ENCODE measurements at regions not wholly inside any gene's neighbourhood (a gene's known extent, or its start where the extent isn't known, plus 50 kb on each side); places are given as distances from the start of the nearest gene placed in this dataset.

- DNase-seq (ENCODE audit: low spot score in 2 of 2, unreplicated experiment in 2 of 2), result no peak
- Mint-ChIP-seq H3K4me3 (no peak overlapping the region), H3K9me3 (peaks cover 12% of the 10 kb centered on the region), H3K36me3 (peaks cover 2% of the 10 kb centered on the region), H3K27me3 (ENCODE audit: low read depth) (peaks cover 8% of the 10 kb centered on the region), H3K27ac (no peak overlapping the region), H3K4me1 (peaks cover 18% of the 10 kb centered on the region)
- TF ChIP-seq, protein P1, sequence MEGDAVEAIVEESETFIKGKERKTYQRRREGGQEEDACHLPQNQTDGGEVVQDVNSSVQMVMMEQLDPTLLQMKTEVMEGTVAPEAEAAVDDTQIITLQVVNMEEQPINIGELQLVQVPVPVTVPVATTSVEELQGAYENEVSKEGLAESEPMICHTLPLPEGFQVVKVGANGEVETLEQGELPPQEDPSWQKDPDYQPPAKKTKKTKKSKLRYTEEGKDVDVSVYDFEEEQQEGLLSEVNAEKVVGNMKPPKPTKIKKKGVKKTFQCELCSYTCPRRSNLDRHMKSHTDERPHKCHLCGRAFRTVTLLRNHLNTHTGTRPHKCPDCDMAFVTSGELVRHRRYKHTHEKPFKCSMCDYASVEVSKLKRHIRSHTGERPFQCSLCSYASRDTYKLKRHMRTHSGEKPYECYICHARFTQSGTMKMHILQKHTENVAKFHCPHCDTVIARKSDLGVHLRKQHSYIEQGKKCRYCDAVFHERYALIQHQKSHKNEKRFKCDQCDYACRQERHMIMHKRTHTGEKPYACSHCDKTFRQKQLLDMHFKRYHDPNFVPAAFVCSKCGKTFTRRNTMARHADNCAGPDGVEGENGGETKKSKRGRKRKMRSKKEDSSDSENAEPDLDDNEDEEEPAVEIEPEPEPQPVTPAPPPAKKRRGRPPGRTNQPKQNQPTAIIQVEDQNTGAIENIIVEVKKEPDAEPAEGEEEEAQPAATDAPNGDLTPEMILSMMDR (IDR thresholded peaks at IDR 0.05; ENCODE audit: unreplicated experiment), result no peak
Measured at GRCh38 chr20:51219544-51219943, 196.6 kb upstream of the KCNG1 start.

DNA sequence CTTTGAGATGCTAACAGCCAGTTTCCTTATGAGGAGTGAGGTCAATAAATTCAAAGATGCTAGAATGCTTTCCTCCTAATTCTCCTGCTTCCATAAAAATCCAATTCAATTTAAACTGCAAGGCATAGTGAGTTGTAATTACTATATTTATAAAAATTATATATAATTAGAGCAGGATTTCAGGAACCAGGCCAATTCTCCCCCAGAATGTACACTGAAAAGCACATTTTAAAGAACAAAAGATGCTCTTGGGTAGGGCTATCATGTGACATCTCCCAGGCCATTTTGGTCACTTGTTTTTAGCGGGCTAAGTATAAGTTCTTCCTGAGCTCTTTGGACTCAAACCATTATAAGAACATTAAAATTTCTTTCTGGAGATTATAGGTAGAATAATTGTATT is 195.7 kb upstream of the KCNG1 start:
- Mint-ChIP-seq H3K36me3 (peaks cover 2% of the 10 kb centered on the region), H3K4me3 (no peak overlapping the region), H3K27me3 (ENCODE audit: low read depth) (peaks cover 8% of the 10 kb centered on the region), H3K27ac (no peak overlapping the region), H3K4me1 (peaks cover 21% of the 10 kb centered on the region), H3K9me3 (peaks cover 12% of the 10 kb centered on the region)
- TF ChIP-seq, protein P1 (IDR thresholded peaks at IDR 0.05; ENCODE audit: unreplicated experiment), result no peak
- DNase-seq (ENCODE audit: low spot score in 2 of 2, unreplicated experiment in 2 of 2), result no peak

DNA sequence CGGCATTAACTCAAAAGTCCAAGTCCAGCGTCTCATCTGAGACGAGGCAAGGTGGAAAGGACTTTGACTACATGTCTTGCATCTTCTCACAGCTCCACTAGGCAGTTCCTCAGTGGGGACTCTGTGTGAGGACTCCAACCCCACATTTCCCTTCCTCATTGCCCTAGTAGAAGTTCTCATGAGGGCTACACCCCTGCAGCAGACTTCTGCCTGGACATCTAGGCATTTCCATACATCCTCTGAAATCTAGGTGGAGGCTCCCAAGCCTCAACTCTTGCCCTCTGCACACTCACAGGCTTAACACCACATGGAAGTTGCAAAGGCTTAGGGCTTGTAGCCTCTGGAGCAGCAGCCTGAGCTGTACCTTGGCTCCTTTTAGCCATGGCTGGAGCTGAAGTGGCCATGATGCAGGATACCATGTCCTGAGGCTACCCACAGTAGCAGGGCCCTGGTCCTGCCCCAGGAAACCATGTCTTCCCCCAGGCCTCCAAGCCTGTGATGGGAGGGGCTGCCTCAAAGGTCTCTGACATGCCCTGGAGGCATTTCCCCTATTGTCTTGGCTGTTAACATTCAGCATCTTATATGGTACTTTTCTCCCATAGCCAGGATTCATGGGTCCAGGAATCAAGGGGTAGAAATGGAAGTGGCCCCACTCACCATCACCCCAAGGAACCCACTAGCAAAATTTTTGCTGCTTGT is 194.6 kb upstream of the KCNG1 start:
- no peak overlapping the region for H3K4me3 Mint-ChIP-seq
- peaks cover 23% of the 10 kb centered on the region for H3K4me1 Mint-ChIP-seq
- DNase-seq (ENCODE audit: low spot score in 2 of 2, unreplicated experiment in 2 of 2), result no peak
- TF ChIP-seq, protein P1 (IDR thresholded peaks at IDR 0.05; ENCODE audit: unreplicated experiment), result no peak
- H3K9me3 Mint-ChIP-seq, result peaks cover 12% of the 10 kb centered on the region
- H3K27ac Mint-ChIP-seq, result no peak overlapping the region
- peaks cover 2% of the 10 kb centered on the region for H3K36me3 Mint-ChIP-seq
- peaks cover 8% of the 10 kb centered on the region for H3K27me3 Mint-ChIP-seq (ENCODE audit: low read depth)

GRCh38 chr20:51216850-51217249 is 193.9 kb upstream of the KCNG1 start:
- H3K9me3 Mint-ChIP-seq, result peaks cover 12% of the 10 kb centered on the region
- H3K36me3 Mint-ChIP-seq, result peaks cover 2% of the 10 kb centered on the region
- H3K4me3 Mint-ChIP-seq, result no peak overlapping the region
- peaks cover 8% of the 10 kb centered on the region for H3K27me3 Mint-ChIP-seq (ENCODE audit: low read depth)
- H3K27ac Mint-ChIP-seq, result no peak overlapping the region
- TF ChIP-seq, protein P1 (IDR thresholded peaks at IDR 0.05; ENCODE audit: unreplicated experiment), result no peak
- DNase-seq (ENCODE audit: low spot score in 2 of 2, unreplicated experiment in 2 of 2), result no peak
- peaks cover 24% of the 10 kb centered on the region for H3K4me1 Mint-ChIP-seq

GRCh38 chr20:51212816-51213215 is 189.9 kb upstream of the KCNG1 start:
- Mint-ChIP-seq H3K4me1 (peaks cover 19% of the 10 kb centered on the region), H3K27me3 (ENCODE audit: low read depth) (no peaks in the 10 kb centered on the region), H3K36me3 (peaks cover 2% of the 10 kb centered on the region), H3K9me3 (peaks cover 12% of the 10 kb centered on the region), H3K4me3 (no peak overlapping the region), H3K27ac (peak overlapping the region; percentile 72)
- TF ChIP-seq, protein P1 (IDR thresholded peaks at IDR 0.05; ENCODE audit: unreplicated experiment), result no peak
- no peak for DNase-seq (ENCODE audit: low spot score in 2 of 2, unreplicated experiment in 2 of 2)

Data from mesothelial cell of epicardium (in vitro differentiated cells).